ENCODE measurements at regions not wholly inside any gene's neighbourhood (a gene's known extent, or its start where the extent isn't known, plus 50 kb on each side); places are given as distances from the start of the nearest gene placed in this dataset.

DNA sequence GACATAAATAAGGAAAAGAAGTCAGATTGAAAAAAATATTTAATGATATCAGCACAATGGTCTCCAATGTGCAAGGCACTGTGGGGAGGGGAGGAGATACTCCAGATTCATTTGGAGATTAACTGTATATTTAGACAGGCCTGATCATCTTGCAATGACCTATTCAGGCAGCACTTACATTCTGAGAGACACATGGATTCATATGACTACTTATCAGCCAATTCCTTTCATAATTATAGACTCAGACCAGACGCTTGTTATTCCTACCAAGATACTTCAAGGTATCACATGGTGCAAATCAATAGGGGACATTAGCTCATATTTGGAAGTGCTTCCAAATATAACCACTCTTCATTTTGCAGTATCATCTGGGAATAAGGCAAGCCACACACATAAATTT is 153.5 kb upstream of the TARS1 start:
- H4K20me1 ChIP-seq (ENCODE audit: control insufficient read depth, insufficient read depth, low read depth, low read length): no peaks in the 10 kb centered on the region
- no peak overlapping the region for H3K4me2 ChIP-seq (ENCODE audit: low read length)
- H3F3A ChIP-seq (ENCODE audit: control insufficient read depth, insufficient read depth): no peaks in the 10 kb centered on the region
- no peaks in the 10 kb centered on the region for H3K4me1 ChIP-seq (ENCODE audit: control insufficient read depth, low read length)
- H3K36me3 ChIP-seq (ENCODE audit: control insufficient read depth, low read length): no peaks in the 10 kb centered on the region
- no peaks in the 10 kb centered on the region for H3K9me2 ChIP-seq (replicated peaks; ENCODE audit: control insufficient read depth, low read length)
- H3K27me3 ChIP-seq (ENCODE audit: control insufficient read depth, low read length): no peaks in the 10 kb centered on the region
- no peak overlapping the region for H3K4me3 ChIP-seq (ENCODE audit: low read length)
- H3K9me3 ChIP-seq (ENCODE audit: control insufficient read depth, insufficient read depth, low read length): no peaks in the 10 kb centered on the region
- no peak overlapping the region for H3K27ac ChIP-seq (ENCODE audit: low read depth, low read length)
- H3K79me2 ChIP-seq (ENCODE audit: control insufficient read depth, low read length): no peaks in the 10 kb centered on the region
- TF ChIP-seq, protein P1, sequence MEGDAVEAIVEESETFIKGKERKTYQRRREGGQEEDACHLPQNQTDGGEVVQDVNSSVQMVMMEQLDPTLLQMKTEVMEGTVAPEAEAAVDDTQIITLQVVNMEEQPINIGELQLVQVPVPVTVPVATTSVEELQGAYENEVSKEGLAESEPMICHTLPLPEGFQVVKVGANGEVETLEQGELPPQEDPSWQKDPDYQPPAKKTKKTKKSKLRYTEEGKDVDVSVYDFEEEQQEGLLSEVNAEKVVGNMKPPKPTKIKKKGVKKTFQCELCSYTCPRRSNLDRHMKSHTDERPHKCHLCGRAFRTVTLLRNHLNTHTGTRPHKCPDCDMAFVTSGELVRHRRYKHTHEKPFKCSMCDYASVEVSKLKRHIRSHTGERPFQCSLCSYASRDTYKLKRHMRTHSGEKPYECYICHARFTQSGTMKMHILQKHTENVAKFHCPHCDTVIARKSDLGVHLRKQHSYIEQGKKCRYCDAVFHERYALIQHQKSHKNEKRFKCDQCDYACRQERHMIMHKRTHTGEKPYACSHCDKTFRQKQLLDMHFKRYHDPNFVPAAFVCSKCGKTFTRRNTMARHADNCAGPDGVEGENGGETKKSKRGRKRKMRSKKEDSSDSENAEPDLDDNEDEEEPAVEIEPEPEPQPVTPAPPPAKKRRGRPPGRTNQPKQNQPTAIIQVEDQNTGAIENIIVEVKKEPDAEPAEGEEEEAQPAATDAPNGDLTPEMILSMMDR (IDR thresholded peaks at IDR 0.05; ENCODE audit: low read depth, low read length, poor library complexity, severe bottlenecking): no peak
- TF ChIP-seq EZH2phosphoT487 (IDR thresholded peaks at IDR 0.05; ENCODE audit: borderline replicate concordance, low read length): no peak

GRCh38 chr5:33291216-33292000 is 149.4 kb upstream of the TARS1 start:
- Histone ChIP-seq H3F3A (ENCODE audit: control insufficient read depth, insufficient read depth) (no peaks in the 10 kb centered on the region), H3K4me2 (ENCODE audit: low read length) (no peak overlapping the region), H3K27me3 (ENCODE audit: control insufficient read depth, low read length) (no peaks in the 10 kb centered on the region)

DNA sequence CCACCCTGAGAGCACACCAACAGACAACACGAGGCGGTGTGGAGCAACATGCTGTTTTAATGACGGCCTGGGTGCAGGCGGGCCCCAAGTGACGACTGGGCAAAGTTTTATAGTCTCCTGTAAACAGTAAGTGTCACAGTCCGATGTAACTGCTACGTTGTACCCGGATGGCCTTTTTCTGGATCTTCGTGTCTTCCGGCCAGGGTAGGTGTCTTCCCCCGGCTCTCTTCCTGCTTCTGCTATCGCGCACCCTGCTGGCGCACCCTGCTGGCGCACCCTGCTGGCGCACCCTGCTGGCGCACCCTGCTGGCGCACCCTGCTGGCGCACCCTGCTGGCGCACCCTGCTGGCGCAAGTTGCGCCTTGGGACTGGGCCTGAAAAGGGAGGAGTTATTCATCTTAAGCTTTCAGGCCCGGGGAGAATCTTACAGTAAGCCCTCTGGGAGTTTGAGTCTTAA is 143.0 kb upstream of the TARS1 start:
- H3K4me2 ChIP-seq (ENCODE audit: low read length): no peak overlapping the region
- no peaks in the 10 kb centered on the region for H3K9me3 ChIP-seq (ENCODE audit: control insufficient read depth, insufficient read depth, low read length)
- no peaks in the 10 kb centered on the region for H3K79me2 ChIP-seq (ENCODE audit: control insufficient read depth, low read length)
- no peaks in the 10 kb centered on the region for H3K9me2 ChIP-seq (replicated peaks; ENCODE audit: control insufficient read depth, low read length)
- H3K4me3 ChIP-seq (ENCODE audit: low read length): no peak overlapping the region
- H3F3A ChIP-seq (ENCODE audit: control insufficient read depth, insufficient read depth): no peaks in the 10 kb centered on the region
- no peaks in the 10 kb centered on the region for H4K20me1 ChIP-seq (ENCODE audit: control insufficient read depth, insufficient read depth, low read depth, low read length)
- no peaks in the 10 kb centered on the region for H3K4me1 ChIP-seq (ENCODE audit: control insufficient read depth, low read length)
- no peak for TF ChIP-seq EZH2phosphoT487 (IDR thresholded peaks at IDR 0.05; ENCODE audit: borderline replicate concordance, low read length)
- TF ChIP-seq, protein P1 (IDR thresholded peaks at IDR 0.05; ENCODE audit: low read depth, low read length, poor library complexity, severe bottlenecking): no peak
- no peaks in the 10 kb centered on the region for H3K36me3 ChIP-seq (ENCODE audit: control insufficient read depth, low read length)
- H3K27me3 ChIP-seq (ENCODE audit: control insufficient read depth, low read length): no peaks in the 10 kb centered on the region
- no peak overlapping the region for H3K27ac ChIP-seq (ENCODE audit: low read depth, low read length)

More at GRCh38 chr5:33291216-33292000, 149.4 kb upstream of the TARS1 start:
- H3K4me3 ChIP-seq (ENCODE audit: low read length): no peak overlapping the region
- no peaks in the 10 kb centered on the region for H3K79me2 ChIP-seq (ENCODE audit: control insufficient read depth, low read length)
- no peaks in the 10 kb centered on the region for H3K36me3 ChIP-seq (ENCODE audit: control insufficient read depth, low read length)
- H3K4me1 ChIP-seq (ENCODE audit: control insufficient read depth, low read length): no peaks in the 10 kb centered on the region
- H4K20me1 ChIP-seq (ENCODE audit: control insufficient read depth, insufficient read depth, low read depth, low read length): no peaks in the 10 kb centered on the region
- no peak overlapping the region for H3K27ac ChIP-seq (ENCODE audit: low read depth, low read length)
- no peak for TF ChIP-seq EZH2phosphoT487 (IDR thresholded peaks at IDR 0.05; ENCODE audit: borderline replicate concordance, low read length)
- TF ChIP-seq, protein P1 (IDR thresholded peaks at IDR 0.05; ENCODE audit: low read depth, low read length, poor library complexity, severe bottlenecking): no peak
- no peaks in the 10 kb centered on the region for H3K9me2 ChIP-seq (replicated peaks; ENCODE audit: control insufficient read depth, low read length)
- no peaks in the 10 kb centered on the region for H3K9me3 ChIP-seq (ENCODE audit: control insufficient read depth, insufficient read depth, low read length)

All from DOHH2 (cell line).